GM18868 (cell line): ENCODE measurements at regions not wholly inside any gene's neighbourhood (a gene's known extent, or its start where the extent isn't known, plus 50 kb on each side); places are given as distances from the start of the nearest gene placed in this dataset.
"Not testable (repeated sequence)": the region's sequence is repeated elsewhere in the genome, so short reads cannot be mapped to it uniquely, and the experiment has no call there.

Source experiments
- ATAC-seq: cut with Tn5 transposase; IDR thresholded peaks from one replicate; pipeline ENCODE4 v1.9.1; 2021; ENCODE audit warnings: mild to moderate bottlenecking, moderate library complexity; ENCODE audit not compliant: unreplicated experiment

GRCh38 chrX:104513162-104513561 is 52.8 kb upstream of the IL1RAPL2 start:
- ATAC-seq = no peak

DNA sequence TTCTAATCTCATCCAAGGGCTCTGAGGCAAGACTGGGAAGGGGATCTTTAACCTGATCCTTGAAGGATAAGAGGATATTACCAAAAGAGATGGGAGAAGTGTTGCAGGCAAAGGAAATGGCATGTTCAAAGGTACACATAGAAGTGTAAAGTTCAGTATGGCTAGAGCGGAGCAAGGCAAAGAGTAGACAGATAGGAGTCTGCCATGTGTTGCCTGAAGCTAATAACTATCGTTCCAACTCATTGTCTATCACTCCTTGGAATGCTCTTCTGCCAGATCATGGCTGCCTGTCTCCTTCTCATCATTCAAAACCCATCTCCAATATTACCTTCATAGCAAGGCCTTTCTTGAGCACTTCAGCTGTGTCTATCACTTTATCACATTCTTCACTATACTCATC is 55.2 kb upstream of the IL1RAPL2 start:
- no peak for ATAC-seq

DNA sequence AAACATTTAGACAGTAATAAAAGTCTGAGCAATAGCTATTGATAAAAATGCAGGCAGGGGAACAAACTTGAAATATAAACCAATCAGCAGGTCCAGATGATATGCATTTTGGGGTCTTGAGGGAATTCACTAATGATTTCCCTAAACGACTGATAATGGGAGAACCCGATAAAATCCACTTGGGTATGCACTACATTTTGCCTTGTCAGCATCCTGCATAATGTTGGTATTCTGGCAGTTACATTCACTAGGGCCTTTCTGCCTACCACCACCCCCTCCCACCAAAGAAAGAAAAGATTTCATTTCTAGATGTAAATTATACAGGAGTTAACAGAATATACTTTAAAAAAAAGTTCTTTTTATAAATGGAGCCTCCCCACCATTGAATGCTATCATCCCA is 63.5 kb upstream of the IL1RAPL2 start:
- no peak for ATAC-seq

DNA sequence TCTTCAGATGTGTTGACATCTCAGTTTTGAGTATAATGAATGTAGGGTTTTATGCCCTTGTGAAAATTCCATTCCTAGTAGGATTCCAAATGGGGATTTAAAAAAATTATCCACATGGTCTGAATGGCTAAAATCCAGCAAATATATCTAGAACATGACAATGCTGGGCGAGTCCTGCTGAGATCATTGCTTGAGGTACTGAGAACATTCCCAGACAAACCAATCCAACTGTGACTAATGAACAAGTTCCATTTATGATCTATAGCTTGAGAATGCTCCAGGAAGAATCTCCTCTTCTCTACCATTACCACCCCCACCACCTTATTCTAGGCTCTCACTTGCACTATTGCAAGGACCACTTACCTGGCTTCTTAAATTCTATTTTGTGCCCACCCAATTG is 77.2 kb upstream of the IL1RAPL2 start:
- no peak for ATAC-seq

GRCh38 chrX:104486691-104487090 is 79.3 kb upstream of the IL1RAPL2 start:
- no peak for ATAC-seq

- no peak for ATAC-seq
Measured at GRCh38 chrX:104482757-104483156, 83.2 kb upstream of the IL1RAPL2 start.

DNA sequence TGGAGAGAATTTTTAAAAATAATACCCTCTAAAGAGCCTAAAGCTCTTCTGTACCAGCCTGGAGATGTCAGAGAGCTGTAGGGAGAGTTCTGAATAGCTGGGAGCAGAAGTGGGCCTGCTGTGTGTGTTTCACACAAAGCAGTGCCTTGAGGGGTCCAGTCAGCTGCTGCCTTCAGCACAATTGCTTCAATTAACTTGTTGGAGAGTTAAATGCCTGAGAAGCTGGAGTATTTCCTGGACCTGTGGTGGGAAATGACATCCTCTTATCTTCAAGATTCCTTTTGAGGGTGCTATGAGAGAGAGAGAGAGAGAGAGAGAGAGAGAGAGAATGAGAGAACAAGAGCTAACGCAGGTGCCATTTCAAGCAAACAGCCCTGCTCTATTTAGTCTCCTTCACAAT is 96.2 kb upstream of the IL1RAPL2 start:
- ATAC-seq = no peak

DNA sequence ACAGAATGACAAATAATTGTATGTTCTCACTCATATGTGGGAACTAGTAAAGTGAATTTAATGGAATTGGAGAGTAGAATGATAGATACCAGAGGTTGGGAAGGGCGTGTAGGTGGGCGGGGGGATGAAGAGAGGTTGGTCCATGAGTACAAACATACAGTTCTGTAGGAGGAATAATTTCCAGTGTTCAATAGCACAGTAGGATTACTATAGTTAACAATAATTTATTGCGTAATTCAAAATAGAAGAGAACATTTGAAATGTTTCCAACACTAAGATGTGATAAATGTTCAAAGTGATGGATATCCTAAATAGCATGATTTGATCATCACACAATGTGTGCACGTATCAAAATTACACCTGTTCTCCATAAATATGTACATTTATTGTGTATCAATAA is 106.2 kb upstream of the IL1RAPL2 start:
- ATAC-seq = no peak

GRCh38 chrX:104457130-104457529 is 108.9 kb upstream of the IL1RAPL2 start:
- not testable (repeated sequence) for ATAC-seq

- ATAC-seq = no peak
Measured at GRCh38 chrX:104450316-104450715, 115.7 kb upstream of the IL1RAPL2 start.

DNA sequence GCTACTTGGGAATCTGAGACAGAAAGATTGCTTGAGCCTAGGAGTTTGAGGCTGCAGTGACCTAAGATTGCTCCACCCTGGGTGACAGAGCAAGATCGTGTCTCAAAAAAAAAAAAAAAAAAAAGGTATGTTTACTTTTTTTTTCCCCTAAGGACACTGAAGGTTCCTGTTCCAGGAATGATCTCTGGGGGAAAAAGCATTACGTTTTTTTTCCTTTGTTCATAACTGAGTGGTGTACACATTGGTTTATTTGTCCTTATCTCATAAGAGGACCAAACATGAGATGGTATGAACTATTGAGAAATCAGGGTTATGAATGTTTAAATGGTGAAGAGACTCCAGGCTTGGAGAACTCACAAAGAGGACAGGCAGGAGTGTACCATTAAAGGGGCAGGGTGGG is 120.4 kb upstream of the IL1RAPL2 start:
- no peak for ATAC-seq

DNA sequence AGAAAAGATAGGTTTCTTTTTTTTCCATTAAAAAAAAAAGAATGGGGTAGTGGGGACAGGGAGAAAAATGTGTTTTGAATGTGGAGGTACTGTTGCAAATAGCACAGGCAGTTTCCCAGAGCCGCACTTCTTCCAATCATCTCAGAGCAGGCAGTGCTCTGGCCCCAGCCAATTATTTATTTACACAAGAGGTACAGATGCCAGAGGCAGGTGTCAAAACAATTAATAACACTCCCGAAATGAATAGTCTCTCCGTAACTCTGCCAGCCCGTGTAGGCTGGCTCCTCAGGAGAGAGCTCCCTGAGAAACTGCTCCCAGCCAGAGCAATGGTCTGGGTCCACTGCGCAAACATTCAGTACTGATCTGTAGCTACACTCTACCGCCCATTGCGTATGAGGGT is 130.8 kb upstream of the IL1RAPL2 start:
- no peak for ATAC-seq

GRCh38 chrX:104432321-104432720 is 133.7 kb upstream of the IL1RAPL2 start:
- no peak for ATAC-seq

- no peak for ATAC-seq
Measured at GRCh38 chrX:104430742-104431119, 135.3 kb upstream of the IL1RAPL2 start.

DNA sequence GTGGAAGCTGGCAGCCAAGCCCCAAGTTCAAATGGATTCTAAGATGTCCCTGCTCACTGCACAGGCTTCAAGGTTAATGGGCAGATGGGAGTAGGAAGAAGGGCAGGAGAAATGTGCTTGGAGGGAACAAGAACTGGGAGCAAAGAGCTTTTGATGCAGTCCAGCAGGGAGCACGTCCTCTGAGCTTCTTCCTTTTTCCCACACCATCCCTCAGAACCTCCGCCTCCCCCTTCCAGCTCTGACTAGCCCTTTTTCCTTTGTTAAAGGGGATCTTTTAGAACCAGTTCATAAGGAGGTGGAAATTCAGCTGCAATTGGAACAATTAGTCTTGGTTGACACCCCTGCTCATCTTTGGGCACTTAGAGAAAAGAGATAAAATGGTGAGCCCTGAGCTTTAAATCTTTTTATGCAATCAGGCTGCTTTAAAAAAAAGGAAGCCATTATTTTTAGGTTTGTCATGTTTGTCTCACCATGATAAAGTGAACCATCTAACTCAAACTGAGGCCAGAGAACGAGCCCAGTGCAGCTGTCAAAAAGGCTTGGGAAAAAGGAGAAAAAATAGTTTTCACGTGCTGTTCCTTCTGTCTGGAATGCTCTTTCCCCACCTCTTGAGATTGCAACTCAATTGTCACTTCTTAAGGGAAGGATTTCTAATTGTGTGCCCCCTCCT is 135.8 kb upstream of the IL1RAPL2 start:
- no peak for ATAC-seq

- ATAC-seq = no peak
Measured at GRCh38 chrX:104428231-104428630, 137.8 kb upstream of the IL1RAPL2 start.

DNA sequence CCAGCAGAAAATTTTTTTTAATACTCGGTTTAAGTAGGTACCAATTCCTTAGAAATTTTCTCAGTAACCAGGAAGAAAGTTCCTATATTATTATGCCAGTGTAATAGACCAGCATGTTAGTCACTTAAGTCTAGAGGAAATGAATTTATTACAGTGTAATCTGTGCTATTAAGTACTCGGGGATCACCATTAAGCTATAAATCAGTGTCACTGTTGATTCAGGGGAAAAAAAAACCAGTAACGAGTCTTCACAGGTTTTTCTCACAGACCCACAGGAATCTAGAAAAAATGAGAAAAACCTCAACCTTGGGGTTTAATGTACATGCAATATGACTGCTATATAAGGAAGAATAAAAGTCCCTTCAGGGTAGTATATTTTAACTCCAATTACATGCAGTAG is 138.3 kb upstream of the IL1RAPL2 start:
- no peak for ATAC-seq

DNA sequence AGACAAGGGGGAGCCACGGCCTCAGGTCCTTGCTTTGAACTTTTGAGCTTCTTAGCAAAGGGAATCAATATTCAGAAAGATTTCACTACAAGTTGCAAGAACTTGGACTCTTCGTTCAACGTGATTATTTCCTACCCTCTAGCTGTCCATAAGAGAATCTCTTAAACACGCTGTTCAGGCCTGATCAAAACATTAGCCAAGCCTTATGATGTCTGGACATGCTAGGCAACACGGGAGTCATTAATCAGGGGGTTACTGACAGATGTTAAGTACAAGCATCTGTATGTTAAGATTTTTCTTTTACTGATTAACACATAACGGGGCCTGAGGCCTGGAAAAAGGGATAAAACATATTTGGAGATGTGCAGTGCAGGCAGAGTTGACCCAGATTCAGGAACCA is 138.9 kb upstream of the IL1RAPL2 start:
- no peak for ATAC-seq

DNA sequence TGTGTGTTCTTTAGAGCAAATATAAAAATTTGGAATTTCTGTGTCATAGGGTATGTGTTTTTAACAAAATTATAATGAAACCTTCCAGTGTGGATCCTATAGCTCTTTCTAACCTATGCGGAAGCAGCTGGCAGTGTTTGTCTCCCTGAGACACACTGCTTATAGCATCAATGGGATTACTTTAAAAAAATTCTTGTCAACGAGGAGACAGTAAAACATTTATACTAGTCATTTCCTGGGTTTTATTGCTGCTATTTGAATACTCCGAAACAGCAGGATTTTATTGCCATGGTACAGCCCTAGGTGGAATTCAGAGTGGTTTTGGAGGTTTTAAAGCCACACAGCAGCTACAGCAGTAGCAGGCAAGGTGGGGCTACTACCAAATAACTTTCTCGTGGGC is 145.1 kb upstream of the IL1RAPL2 start:
- ATAC-seq = no peak

DNA sequence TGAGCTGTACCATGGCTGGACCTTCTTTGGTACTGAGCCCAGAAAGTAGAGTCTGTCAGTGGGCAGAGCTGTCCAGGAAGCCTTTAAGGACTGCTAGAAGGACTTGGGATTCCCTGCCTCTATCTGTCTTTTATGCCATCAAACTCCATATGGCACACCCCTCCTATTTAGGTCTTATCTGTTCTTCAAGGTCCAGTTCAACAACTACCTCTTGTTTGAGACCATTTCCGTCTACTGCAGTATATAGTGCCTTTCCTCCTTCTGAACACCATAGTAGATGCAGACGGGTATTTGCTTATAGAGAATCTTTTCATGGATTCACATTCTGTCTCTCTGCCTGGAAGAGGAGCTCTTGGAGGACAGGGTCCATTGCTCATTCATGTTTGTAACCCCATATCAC is 146.1 kb upstream of the IL1RAPL2 start:
- no peak for ATAC-seq

GRCh38 chrX:104419211-104419610 is 146.8 kb upstream of the IL1RAPL2 start:
- ATAC-seq = no peak

GRCh38 chrX:104411800-104412199 is 154.2 kb upstream of the IL1RAPL2 start:
- no peak for ATAC-seq

- no peak for ATAC-seq
Measured at GRCh38 chrX:104400387-104400786, 145.7 kb upstream of the ESX1 start.
